Ecto neural progenitor cell (in vitro differentiated cells): ENCODE measurements at regions not wholly inside any gene's neighbourhood (a gene's known extent, or its start where the extent isn't known, plus 50 kb on each side); places are given as distances from the start of the nearest gene placed in this dataset.
"Not testable (repeated sequence)": the region's sequence is repeated elsewhere in the genome, so short reads cannot be mapped to it uniquely, and the experiment has no call there.

Source experiments
- DNase-seq: peaks from one replicate; pipeline ENCODE4 v3.0.0-alpha.2; 2018; ENCODE audit warnings: low spot score

DNA sequence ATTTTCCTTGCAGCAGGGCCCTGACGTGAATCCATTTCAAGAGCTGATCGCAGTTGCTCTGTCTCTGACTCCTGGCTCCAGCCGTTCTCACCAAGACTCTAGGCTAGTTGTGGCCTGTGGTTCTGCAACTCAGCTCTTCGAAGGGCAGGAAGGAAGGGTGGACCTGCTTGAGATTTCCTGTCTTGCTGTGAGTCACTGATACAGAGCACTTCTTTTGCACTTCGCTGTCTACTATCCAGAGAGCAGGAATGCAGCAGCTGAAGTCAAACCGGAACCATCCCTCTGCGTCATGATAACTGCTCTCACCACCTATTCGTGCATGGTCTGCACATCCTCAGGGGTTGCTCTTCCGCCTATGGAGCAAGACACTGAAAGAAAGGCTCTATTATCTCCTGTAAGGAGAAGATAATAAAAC lies 59.7 kb downstream of the RAP2B start:
- no peak for DNase-seq

GRCh38 chr3:153226877-153227276 lies 64.9 kb downstream of the RAP2B start:
- DNase-seq: not testable (repeated sequence)

GRCh38 chr3:153230427-153230826 lies 68.4 kb downstream of the RAP2B start:
- DNase-seq: not testable (repeated sequence)

GRCh38 chr3:153231245-153231644 lies 69.2 kb downstream of the RAP2B start:
- DNase-seq: not testable (repeated sequence)

DNA sequence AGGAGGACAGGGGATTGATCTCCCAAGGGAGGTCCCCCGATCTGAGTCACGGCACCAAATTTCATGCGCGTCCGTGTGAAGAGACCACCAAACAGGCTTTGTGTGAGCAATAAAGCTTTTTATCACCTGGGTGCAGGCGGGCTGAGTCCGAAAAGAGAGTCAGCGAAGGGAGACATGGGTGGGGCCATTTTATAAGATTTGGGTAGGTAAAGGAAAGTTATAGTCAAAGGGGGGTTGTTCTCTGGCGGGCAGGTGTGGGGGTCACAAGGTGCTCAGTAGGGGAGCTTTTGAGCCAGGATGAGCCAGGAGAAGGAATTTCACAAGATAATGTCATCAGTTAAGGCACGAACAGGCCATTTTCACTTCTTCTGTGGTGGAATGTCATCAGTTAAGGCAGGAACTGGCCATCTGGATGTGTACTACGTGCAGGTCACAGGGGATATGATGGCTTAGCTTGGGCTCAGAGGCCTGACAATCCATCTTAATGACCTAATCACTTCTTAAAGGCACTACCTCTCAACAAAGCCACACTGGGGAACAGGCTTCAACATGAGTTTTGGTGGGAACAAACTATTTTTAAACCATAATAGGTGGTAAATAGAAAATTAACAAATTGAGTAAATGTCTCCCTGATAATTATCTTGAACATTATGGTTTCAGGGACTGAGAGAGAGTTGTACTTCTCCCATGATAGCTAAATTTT lies 70.2 kb downstream of the RAP2B start:
- DNase-seq: not testable (repeated sequence)

- DNase-seq: no peak
Measured at GRCh38 chr3:153232851-153233271, 70.8 kb downstream of the RAP2B start.

DNA sequence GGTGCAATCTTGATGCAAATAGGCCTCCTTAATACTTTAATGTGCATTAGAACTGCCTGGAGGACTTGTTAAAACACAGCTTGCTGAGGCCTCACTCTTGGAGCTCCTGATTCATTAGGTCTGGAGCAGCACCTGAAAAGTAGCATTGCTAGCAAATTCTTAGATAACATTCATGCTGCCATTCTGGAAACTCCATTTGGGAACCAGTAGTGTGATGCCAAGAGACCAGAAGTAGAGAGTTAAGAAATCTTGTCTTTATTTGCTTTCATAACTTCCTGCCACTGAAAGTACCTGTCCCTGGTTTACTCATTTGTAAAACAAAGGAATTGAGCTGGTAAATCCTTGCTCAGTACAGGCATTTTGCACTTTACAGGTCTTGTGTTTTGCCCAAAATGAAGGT lies 72.0 kb downstream of the RAP2B start:
- DNase-seq: no peak

- no peak for DNase-seq
Measured at GRCh38 chr3:153242896-153243295, 80.9 kb downstream of the RAP2B start.

GRCh38 chr3:153244961-153245360 lies 82.9 kb downstream of the RAP2B start:
- DNase-seq: no peak

DNA sequence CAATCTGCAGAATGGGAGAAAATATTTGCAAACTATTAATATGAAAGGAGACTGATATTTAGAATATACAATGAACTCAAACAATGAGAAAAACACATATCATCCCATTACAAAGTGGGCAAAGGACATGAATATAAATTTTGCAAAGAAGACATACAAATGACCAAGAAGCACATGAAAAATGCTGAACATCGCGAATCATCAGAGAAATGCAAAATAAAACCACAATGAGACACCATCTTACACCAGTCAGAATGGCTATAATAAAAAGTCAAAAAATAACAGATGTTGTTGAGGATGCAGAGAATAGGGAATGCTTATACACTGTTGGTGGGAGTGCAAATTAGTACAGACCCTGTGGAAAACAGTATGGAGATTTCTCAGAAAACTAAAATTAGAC lies 83.6 kb downstream of the RAP2B start:
- no peak for DNase-seq

GRCh38 chr3:153246331-153246730 lies 84.3 kb downstream of the RAP2B start:
- no peak for DNase-seq

DNA sequence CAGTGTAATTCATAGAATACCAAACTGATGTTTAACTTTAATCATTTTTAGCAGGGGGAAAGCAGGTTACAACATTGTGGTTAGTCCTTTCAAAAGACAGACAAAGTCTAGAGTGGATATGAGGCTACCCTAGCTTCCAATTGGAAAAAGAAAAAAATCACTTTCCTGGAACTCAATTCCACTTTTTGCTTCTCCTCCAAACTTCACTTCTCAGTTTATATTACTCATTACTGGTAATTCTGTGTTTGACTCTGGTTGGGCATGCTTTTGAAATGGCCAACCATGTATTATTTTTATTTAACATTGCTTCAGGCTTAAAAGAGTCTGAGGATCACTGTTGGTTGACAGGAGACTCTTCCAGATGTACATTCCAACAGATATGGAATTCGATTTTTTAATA lies 84.8 kb downstream of the RAP2B start:
- no peak for DNase-seq

GRCh38 chr3:153247331-153248330 lies 85.6 kb downstream of the RAP2B start:
- no peak for DNase-seq

- not testable (repeated sequence) for DNase-seq
Measured at GRCh38 chr3:153248835-153249234, 86.8 kb downstream of the RAP2B start.

DNA sequence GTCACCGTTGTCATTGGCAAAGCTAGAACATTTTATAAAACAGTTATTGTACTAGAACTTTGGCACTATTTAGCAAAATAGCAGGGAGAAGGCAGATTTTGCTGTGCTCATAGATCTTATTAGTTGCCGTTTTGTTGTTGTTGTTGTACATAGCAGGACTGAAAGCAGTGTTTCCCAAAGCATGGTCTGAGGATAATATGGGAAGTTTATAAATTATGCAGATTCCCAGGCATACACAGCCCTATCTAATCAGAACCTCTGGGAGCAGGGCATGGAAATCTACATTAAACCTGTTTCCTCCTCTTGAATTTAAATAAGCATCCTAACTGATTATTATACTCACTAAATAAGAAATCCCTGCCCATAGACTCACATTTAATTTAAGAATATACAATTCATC lies 87.9 kb downstream of the RAP2B start:
- DNase-seq: no peak

DNA sequence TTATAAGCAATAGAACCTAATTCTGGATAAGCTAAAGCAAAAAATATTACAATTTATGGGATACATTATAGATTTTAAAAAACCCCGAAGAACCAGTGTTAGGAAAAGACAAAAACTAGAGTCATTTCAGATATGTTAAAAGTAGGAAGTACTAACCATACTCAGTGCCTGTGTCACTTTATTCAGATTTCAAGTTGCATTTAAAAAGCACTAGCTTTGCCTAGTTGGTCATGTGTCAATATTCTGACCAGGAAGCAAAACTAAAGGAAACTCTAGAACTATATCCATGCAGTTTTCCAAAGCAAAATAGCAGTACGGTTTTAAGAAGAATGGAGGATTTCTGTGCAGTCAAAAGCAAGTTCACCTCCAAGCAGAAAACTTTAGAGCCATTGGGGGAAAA lies 88.4 kb downstream of the RAP2B start:
- no peak for DNase-seq

DNA sequence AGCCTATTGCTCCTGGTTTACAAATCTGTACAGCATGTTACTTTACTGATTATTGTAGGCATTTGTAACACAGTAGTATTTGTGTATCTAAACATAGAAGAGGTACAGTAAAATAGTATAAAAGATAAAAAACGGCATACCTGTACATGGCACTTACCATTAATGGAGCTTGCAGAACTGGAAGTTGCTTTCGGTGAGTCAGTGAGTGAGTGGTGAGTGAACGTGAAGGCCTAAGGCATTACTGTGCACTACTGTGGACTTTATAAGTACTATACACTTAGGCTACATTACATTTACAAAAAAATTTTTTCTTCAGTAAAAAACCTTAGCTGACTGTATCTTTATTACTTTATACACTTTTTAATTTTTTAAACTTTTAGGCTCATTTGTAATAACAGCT lies 90.9 kb downstream of the RAP2B start:
- no peak for DNase-seq

GRCh38 chr3:153254361-153254760 lies 92.3 kb downstream of the RAP2B start:
- DNase-seq: no peak

GRCh38 chr3:153257673-153258351 lies 95.8 kb downstream of the RAP2B start:
- DNase-seq: no peak

DNA sequence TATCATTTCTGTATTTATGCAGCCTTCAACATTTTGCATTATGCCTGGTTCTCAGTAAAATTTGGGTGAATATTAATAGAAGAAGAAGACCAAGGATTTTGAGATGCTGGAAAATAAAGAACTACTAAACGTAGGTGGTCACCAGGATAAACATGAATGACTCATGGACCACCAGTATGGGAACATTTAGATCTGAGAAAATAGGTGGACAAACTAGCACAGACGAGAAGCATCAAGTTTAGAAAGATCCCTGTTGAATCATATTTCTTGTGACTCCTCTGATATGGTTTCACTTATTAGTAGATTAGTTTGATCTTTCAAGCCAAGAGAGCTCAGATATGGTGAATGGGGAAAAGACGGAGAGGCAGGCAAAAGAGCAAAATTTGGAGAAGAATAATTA lies 97.9 kb downstream of the RAP2B start:
- no peak for DNase-seq

DNA sequence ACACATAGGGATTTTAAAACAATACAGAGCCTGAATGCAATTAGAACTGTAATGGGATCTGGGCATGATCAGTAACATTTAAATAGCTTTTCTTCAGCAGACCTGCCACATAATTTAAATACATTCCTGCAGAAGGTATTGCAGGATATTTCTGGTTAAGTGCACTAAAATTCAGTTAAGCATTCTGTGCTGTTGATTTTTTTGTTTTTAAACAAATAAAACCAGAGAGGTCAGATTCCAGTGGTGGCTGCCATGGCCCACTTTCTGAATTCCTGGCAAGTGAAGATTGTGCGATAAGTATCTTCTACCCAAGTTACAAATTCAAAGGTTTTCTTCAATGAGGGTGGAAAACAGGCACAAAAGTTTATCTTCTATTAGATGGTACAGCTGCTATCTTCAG lies 98.7 kb downstream of the RAP2B start:
- no peak for DNase-seq

DNA sequence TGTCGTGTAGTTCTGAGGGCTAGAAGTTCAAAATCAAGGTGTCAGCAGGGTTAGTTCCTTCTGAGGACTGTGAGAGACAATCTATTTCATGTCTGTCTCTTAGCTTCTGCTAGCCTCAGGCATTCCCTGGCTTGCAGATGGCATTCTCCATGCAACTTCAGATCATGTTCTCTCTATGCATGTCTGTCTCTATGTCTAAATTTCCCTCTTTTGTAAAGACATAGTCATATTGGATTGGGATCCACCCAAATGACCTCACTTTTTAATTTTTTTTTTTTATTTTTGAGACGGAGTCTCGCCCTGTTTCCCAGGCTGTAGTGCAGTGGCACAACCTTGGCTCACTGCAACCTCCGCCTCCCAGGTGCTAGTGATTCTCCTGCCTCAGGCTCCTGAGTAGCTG lies 104.6 kb downstream of the RAP2B start:
- no peak for DNase-seq
